H9 (cell line): ENCODE measurements at regions not wholly inside any gene's neighbourhood (a gene's known extent, or its start where the extent isn't known, plus 50 kb on each side); places are given as distances from the start of the nearest gene placed in this dataset.

Source experiments
- DNase-seq: peaks from one replicate; pipeline ENCODE4 v3.0.0-alpha.2; 2017
- H2AFZ ChIP-seq: one replicate; pipeline ENCODE4 v1.6.1; 2013; ENCODE audit warnings: mild to moderate bottlenecking, low read length, control low read depth, moderate library complexity
- H2AK5ac ChIP-seq: 2 replicates; pipeline ENCODE4 v1.6.1; 2013; ENCODE audit warnings: low read length, control low read depth, mixed read lengths; ENCODE audit not compliant: insufficient read length
- H2BK120ac ChIP-seq: one replicate; pipeline ENCODE4 v1.6.1; 2013; ENCODE audit warnings: low read depth, mild to moderate bottlenecking, low read length, control low read depth, inconsistent platforms; ENCODE audit not compliant: poor library complexity, severe bottlenecking
- H2BK12ac ChIP-seq: 2 replicates; pipeline ENCODE4 v1.6.1; 2013; ENCODE audit warnings: low read length, control low read depth, mixed read lengths, low read depth; ENCODE audit not compliant: insufficient read length
- H2BK15ac ChIP-seq: 2 replicates; pipeline ENCODE4 v1.6.1; 2013; ENCODE audit warnings: low read depth, low read length, control low read depth
- H2BK20ac ChIP-seq: one replicate; pipeline ENCODE4 v1.6.1; 2013; ENCODE audit warnings: low read depth, mild to moderate bottlenecking, low read length, control low read depth, inconsistent platforms; ENCODE audit not compliant: poor library complexity, severe bottlenecking
- H2BK5ac ChIP-seq: 2 replicates; pipeline ENCODE4 v1.6.1; 2013; ENCODE audit warnings: low read length, control low read depth, mixed read lengths; ENCODE audit not compliant: insufficient read length
- H3K14ac ChIP-seq: 2 replicates; pipeline ENCODE4 v1.6.1; 2013; ENCODE audit warnings: low read length, control low read depth; ENCODE audit not compliant: insufficient read depth
- H3K18ac ChIP-seq: 2 replicates; pipeline ENCODE4 v1.6.1; 2013; ENCODE audit warnings: low read depth, mild to moderate bottlenecking, mixed read lengths, low read length, control low read depth; ENCODE audit not compliant: insufficient read length
- H3K23ac ChIP-seq: 2 replicates; pipeline ENCODE4 v1.6.1; 2013; ENCODE audit warnings: low read length, control low read depth, mixed read lengths, low read depth; ENCODE audit not compliant: insufficient read length
- H3K23me2 ChIP-seq: 2 replicates; pipeline ENCODE4 v1.6.1; 2013; ENCODE audit warnings: low read depth, mild to moderate bottlenecking, mixed read lengths, low read length, control low read depth; ENCODE audit not compliant: insufficient read length, poor library complexity, severe bottlenecking
- H3K27ac ChIP-seq: 2 replicates; pipeline ENCODE4 v1.5.1; 2013; ENCODE audit warnings: low read length, control low read depth, mixed read lengths, low read depth; ENCODE audit not compliant: insufficient read length
- H3K27me3 ChIP-seq: 2 replicates; pipeline ENCODE4 v1.6.1; 2013; ENCODE audit warnings: low read length, control low read depth, inconsistent platforms; ENCODE audit not compliant: insufficient read depth
- H3K4ac ChIP-seq: 2 replicates; pipeline ENCODE4 v1.6.1; 2013; ENCODE audit warnings: low read depth, mild to moderate bottlenecking, control low read depth, inconsistent platforms, low read length, moderate library complexity
- H3K4me1 ChIP-seq: 2 replicates; pipeline ENCODE4 v1.6.1; 2013; ENCODE audit warnings: low read length, control low read depth, inconsistent platforms; ENCODE audit not compliant: insufficient read depth
- H3K4me2 ChIP-seq: 2 replicates; pipeline ENCODE4 v1.6.1; 2013; ENCODE audit warnings: low read length, control low read depth, mixed read lengths; ENCODE audit not compliant: insufficient read length, insufficient read depth
- H3K56ac ChIP-seq: 2 replicates; pipeline ENCODE4 v1.6.1; 2013; ENCODE audit warnings: low read depth, mild to moderate bottlenecking, mixed read lengths, low read length, control low read depth; ENCODE audit not compliant: insufficient read length
- H3K79me1 ChIP-seq: 2 replicates; pipeline ENCODE4 v1.6.1; 2013; ENCODE audit warnings: low read depth, mild to moderate bottlenecking, moderate library complexity, low read length, control low read depth, inconsistent platforms; ENCODE audit not compliant: insufficient read depth, poor library complexity, severe bottlenecking
- H3K79me2 ChIP-seq: 2 replicates; pipeline ENCODE4 v1.6.1; 2013; ENCODE audit warnings: low read length, control low read depth, inconsistent platforms; ENCODE audit not compliant: insufficient read depth
- H3K9ac ChIP-seq: 2 replicates; pipeline ENCODE4 v1.6.1; 2013; ENCODE audit warnings: low read length, control low read depth, mixed read lengths; ENCODE audit not compliant: insufficient read length; ENCODE audit errors: extremely low read depth
- H3K9me3 ChIP-seq: one replicate; pipeline ENCODE4 v1.6.1; 2013; ENCODE audit warnings: low read depth, low read length, inconsistent platforms; ENCODE audit not compliant: control insufficient read depth
- H3T11ph ChIP-seq: one replicate; pipeline ENCODE4 v1.6.1; 2013; ENCODE audit warnings: mild to moderate bottlenecking, low read length, control low read depth, inconsistent platforms
- H4K20me1 ChIP-seq: one replicate; pipeline ENCODE4 v1.6.1; 2013; ENCODE audit not compliant: control insufficient read depth, insufficient read length, insufficient read depth
- H4K5ac ChIP-seq: 2 replicates; pipeline ENCODE4 v1.6.1; 2013; ENCODE audit warnings: low read depth, mild to moderate bottlenecking, mixed read lengths, low read length, control low read depth; ENCODE audit not compliant: insufficient read length
- H4K8ac ChIP-seq: replicated peaks from 2 replicates; pipeline ENCODE4 v1.6.1; 2013; ENCODE audit warnings: low read length, control low read depth, mixed read lengths, low read depth; ENCODE audit not compliant: insufficient read length
- H4K91ac ChIP-seq: 2 replicates; pipeline ENCODE4 v1.6.1; 2013; ENCODE audit warnings: low read depth, mild to moderate bottlenecking, moderate library complexity, mixed read lengths, low read length, control low read depth; ENCODE audit not compliant: insufficient read length
- H3K27ac Mint-ChIP-seq, 3 experiments: 2 replicates in 2 of 3; 3 replicates in 1 of 3; pipeline ENCODE4 v1.8.0; 2020 to 2021; ENCODE audit warnings: mixed read lengths in 3 of 3, mild to moderate bottlenecking in 1 of 3, moderate library complexity in 1 of 3
- H3K27me3 Mint-ChIP-seq: 2 replicates; pipeline ENCODE4 v1.8.0; 2021; ENCODE audit warnings: low read depth, mild to moderate bottlenecking, moderate library complexity, mixed read lengths
- H3K36me3 Mint-ChIP-seq, 3 experiments: 2 replicates in 2 of 3; 3 replicates in 1 of 3; pipeline ENCODE4 v1.8.0; 2020 to 2021; ENCODE audit warnings: low read depth in 3 of 3, mixed read lengths in 3 of 3; ENCODE audit not compliant: insufficient read depth in 1 of 3
- H3K4me1 Mint-ChIP-seq, 2 experiments: 2 replicates each; pipeline ENCODE4 v1.8.0; 2020; ENCODE audit warnings: mixed read lengths in 2 of 2
- H3K4me3 Mint-ChIP-seq, 2 experiments: 2 replicates in 1 of 2; 3 replicates in 1 of 2; pipeline ENCODE4 v1.8.0; 2020 to 2021; ENCODE audit warnings: mild to moderate bottlenecking in 2 of 2, mixed read lengths in 2 of 2, moderate library complexity in 1 of 2
- H3K9me3 Mint-ChIP-seq, 2 experiments: 2 replicates in 1 of 2; 3 replicates in 1 of 2; pipeline ENCODE4 v1.8.0; 2020; ENCODE audit warnings: mild to moderate bottlenecking in 2 of 2, mixed read lengths in 2 of 2, moderate library complexity in 1 of 2
- WGBS: extraction: QIAGEN DNeasy Blood & Tissue Kit; methylation state at CpG from one replicate; pipeline ENCODE4 v1.1.7; 2013; ENCODE audit warnings: missing lambda C conversion rate, low lambda C conversion rate, mixed read lengths; ENCODE audit not compliant: insufficient read length; ENCODE audit errors: extremely low coverage; 5-methylcytosine and 5-hydroxymethylcytosine counted together
- TF ChIP-seq, protein P1 (sequence below): fragments of 200-600 bp; sonication (generic); conservative IDR thresholded peaks from 3 replicates; pipeline ENCODE4 v1.8.0; 2021; ENCODE audit warnings: antibody characterized with exemption, mild to moderate bottlenecking

DNA sequence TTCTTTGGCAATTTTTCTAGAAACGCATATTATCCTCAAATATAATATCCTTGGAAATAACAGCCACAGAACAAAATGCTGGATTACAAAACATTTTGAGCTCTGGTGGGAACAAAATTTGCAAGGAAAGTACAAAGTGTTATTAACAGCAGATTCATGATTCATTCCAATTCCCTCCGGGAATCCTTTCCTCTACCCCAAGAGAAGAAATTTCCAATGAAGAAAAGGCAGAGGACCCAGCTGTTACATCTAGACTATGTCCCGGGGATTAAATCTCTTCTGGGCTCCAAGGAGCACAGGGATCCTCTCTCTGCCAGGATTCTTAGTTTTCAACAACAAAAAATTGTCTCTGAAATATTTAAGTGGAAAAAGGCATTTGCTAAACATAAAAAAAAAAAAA lies 51.6 kb upstream of the TMEFF2 start:
- H3K9me3 Mint-ChIP-seq = no peaks in the 10 kb centered on the region
- H3K4me2 ChIP-seq = no peak overlapping the region

More for the DNA sequence above, 51.6 kb upstream of the TMEFF2 start:
- Histone ChIP-seq H3K27ac (no peak overlapping the region), H3K9me3 (no peaks in the 10 kb centered on the region), H4K91ac (no peak overlapping the region), H3K14ac (no peak overlapping the region), H3K56ac (no peak overlapping the region), H2AK5ac (no peak overlapping the region), H2BK20ac (no peak overlapping the region), H3K79me1 (no peaks in the 10 kb centered on the region), H4K5ac (no peak overlapping the region), H3K23me2 (no peaks in the 10 kb centered on the region), H3T11ph (no peak overlapping the region), H4K8ac (no peak overlapping the region), H2BK120ac (no peak overlapping the region), H2AFZ (no peak overlapping the region), H3K4me1 (no peaks in the 10 kb centered on the region), H2BK15ac (no peak overlapping the region), H3K9ac (no peak overlapping the region), H3K79me2 (no peaks in the 10 kb centered on the region), H2BK5ac (no peak overlapping the region), H3K4ac (no peak overlapping the region), H4K20me1 (no peaks in the 10 kb centered on the region), H3K18ac (no peak overlapping the region), H2BK12ac (no peak overlapping the region), H3K23ac (no peak overlapping the region), H3K27me3 (no peaks in the 10 kb centered on the region)
- H3K4me3 Mint-ChIP-seq = no peak overlapping the region
- H3K27ac Mint-ChIP-seq = no peak overlapping the region
- TF ChIP-seq, protein P1, sequence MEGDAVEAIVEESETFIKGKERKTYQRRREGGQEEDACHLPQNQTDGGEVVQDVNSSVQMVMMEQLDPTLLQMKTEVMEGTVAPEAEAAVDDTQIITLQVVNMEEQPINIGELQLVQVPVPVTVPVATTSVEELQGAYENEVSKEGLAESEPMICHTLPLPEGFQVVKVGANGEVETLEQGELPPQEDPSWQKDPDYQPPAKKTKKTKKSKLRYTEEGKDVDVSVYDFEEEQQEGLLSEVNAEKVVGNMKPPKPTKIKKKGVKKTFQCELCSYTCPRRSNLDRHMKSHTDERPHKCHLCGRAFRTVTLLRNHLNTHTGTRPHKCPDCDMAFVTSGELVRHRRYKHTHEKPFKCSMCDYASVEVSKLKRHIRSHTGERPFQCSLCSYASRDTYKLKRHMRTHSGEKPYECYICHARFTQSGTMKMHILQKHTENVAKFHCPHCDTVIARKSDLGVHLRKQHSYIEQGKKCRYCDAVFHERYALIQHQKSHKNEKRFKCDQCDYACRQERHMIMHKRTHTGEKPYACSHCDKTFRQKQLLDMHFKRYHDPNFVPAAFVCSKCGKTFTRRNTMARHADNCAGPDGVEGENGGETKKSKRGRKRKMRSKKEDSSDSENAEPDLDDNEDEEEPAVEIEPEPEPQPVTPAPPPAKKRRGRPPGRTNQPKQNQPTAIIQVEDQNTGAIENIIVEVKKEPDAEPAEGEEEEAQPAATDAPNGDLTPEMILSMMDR = no peak
- H3K36me3 Mint-ChIP-seq = no peaks in the 10 kb centered on the region
- no peaks in the 10 kb centered on the region for H3K27me3 Mint-ChIP-seq
- no peak for DNase-seq
- WGBS = no CpG with 5 or more reads among the region's 3 CpGs
- no peaks in the 10 kb centered on the region for H3K4me1 Mint-ChIP-seq
